Colonic mucosa (tissue), 4 donors: ENCODE measurements at regions not wholly inside any gene's neighbourhood (a gene's known extent, or its start where the extent isn't known, plus 50 kb on each side); places are given as distances from the start of the nearest gene placed in this dataset.

Source experiments
- DNase-seq: peaks from one replicate; pipeline ENCODE4 v3.0.0-alpha.2; 2020
- H3K27ac ChIP-seq: fragments of 200-600 bp; one replicate; pipeline ENCODE4 v1.8.0; 2021
- H3K27me3 ChIP-seq: fragments of 200-600 bp; one replicate; pipeline ENCODE4 v1.8.0; 2021
- H3K36me3 ChIP-seq: fragments of 200-600 bp; one replicate; pipeline ENCODE4 v1.8.0; 2021
- H3K4me1 ChIP-seq: fragments of 200-600 bp; one replicate; pipeline ENCODE4 v1.8.0; 2021; ENCODE audit warnings: mild to moderate bottlenecking
- H3K4me3 ChIP-seq: fragments of 200-600 bp; one replicate; pipeline ENCODE4 v1.8.0; 2021
- H3K9ac ChIP-seq, 2 donors: one replicate each; pipeline ENCODE4 v1.7.0; 2013; ENCODE audit warnings: control low read depth in 2 of 2, low read depth in 2 of 2, low read length in 2 of 2
- H3K9me3 ChIP-seq: fragments of 200-600 bp; one replicate; pipeline ENCODE4 v1.8.0; 2021
- intact Hi-C: fragments of 100-400 bp; cut with DNase I; formaldehyde crosslinking; loops from one replicate; pipeline ENCODE4 v1.14.1; 2022
- TF ChIP-seq, protein P1 (sequence below): fragments of 200-600 bp; IDR thresholded peaks from one replicate; pipeline ENCODE4 v1.8.0; 2022; ENCODE audit warnings: antibody characterized with exemption, mild to moderate bottlenecking
- donor health status: healthy.
- donor health status: DM: no; HTN: no; CAD: no.
- donor health status: DM: no; HTN: no; CAD: no.

DNA sequence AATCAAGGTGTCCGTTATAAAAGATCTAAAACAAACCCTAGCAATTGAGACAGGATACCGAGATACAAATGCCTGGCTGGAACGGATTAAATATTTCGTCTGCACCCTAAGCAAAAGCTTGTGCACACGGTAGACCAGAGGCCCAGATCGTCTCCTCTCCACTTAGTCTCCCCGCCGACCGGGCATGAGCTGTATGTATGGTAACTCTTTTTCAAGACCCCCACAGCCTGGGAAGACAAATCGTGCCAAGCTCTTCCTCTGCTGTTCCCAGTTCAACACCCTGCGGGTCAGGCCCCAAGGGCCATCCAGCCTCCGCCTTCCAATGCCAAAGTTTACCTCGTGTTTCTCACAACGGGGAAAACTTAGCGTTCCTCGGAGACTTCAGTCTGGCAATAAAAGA lies 285.7 kb upstream of the GALNT17 start:
- intact Hi-C loops, result no loop called here
- Histone ChIP-seq H3K4me3 (no peak overlapping the region), H3K9me3 (no peaks in the 10 kb centered on the region), H3K4me1 (no peaks in the 10 kb centered on the region), H3K36me3 (no peaks in the 10 kb centered on the region), H3K9ac (no peak overlapping the region), H3K27ac (no peak overlapping the region), H3K27me3 (no peaks in the 10 kb centered on the region)
- TF ChIP-seq, protein P1, sequence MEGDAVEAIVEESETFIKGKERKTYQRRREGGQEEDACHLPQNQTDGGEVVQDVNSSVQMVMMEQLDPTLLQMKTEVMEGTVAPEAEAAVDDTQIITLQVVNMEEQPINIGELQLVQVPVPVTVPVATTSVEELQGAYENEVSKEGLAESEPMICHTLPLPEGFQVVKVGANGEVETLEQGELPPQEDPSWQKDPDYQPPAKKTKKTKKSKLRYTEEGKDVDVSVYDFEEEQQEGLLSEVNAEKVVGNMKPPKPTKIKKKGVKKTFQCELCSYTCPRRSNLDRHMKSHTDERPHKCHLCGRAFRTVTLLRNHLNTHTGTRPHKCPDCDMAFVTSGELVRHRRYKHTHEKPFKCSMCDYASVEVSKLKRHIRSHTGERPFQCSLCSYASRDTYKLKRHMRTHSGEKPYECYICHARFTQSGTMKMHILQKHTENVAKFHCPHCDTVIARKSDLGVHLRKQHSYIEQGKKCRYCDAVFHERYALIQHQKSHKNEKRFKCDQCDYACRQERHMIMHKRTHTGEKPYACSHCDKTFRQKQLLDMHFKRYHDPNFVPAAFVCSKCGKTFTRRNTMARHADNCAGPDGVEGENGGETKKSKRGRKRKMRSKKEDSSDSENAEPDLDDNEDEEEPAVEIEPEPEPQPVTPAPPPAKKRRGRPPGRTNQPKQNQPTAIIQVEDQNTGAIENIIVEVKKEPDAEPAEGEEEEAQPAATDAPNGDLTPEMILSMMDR, result no peak
- DNase-seq, result no peak

GRCh38 chr7:70849580-70850235 lies 282.2 kb upstream of the GALNT17 start:
- intact Hi-C loops, result no loop called here
- no peak overlapping the region for H3K4me3 ChIP-seq
- no peak overlapping the region for H3K27ac ChIP-seq
- TF ChIP-seq, protein P1, result no peak
- H3K27me3 ChIP-seq, result no peaks in the 10 kb centered on the region
- H3K9ac ChIP-seq, result no peak overlapping the region
- no peaks in the 10 kb centered on the region for H3K4me1 ChIP-seq
- no peak for DNase-seq
- no peaks in the 10 kb centered on the region for H3K9me3 ChIP-seq
- no peaks in the 10 kb centered on the region for H3K36me3 ChIP-seq

- DNase-seq, result no peak
- Histone ChIP-seq H3K4me1 (no peaks in the 10 kb centered on the region), H3K36me3 (no peaks in the 10 kb centered on the region), H3K27ac (no peak overlapping the region), H3K9me3 (no peaks in the 10 kb centered on the region), H3K9ac (no peak overlapping the region), H3K27me3 (no peaks in the 10 kb centered on the region), H3K4me3 (no peak overlapping the region)
- intact Hi-C loops, result no loop called here
- TF ChIP-seq, protein P1, result no peak
Measured at GRCh38 chr7:70855373-70855772, 276.6 kb upstream of the GALNT17 start.

- intact Hi-C loops, result loop anchor here (2.0 kb wide), 1 partner anchor 878 kb away; no protein-coding TSS in a partner anchor
- peak; percentile 71 for DNase-seq
- H3K4me3 ChIP-seq, result no peak overlapping the region
- H3K9me3 ChIP-seq, result no peaks in the 10 kb centered on the region
- TF ChIP-seq, protein P1, result peak; percentile 90
- H3K4me1 ChIP-seq, result no peaks in the 10 kb centered on the region
- no peaks in the 10 kb centered on the region for H3K27me3 ChIP-seq
- H3K9ac ChIP-seq, result no peak overlapping the region
- no peaks in the 10 kb centered on the region for H3K36me3 ChIP-seq
- H3K27ac ChIP-seq, result no peak overlapping the region
Measured at GRCh38 chr7:70856901-70857630, 274.9 kb upstream of the GALNT17 start.

- Histone ChIP-seq H3K9ac (no peak overlapping the region), H3K27me3 (no peaks in the 10 kb centered on the region), H3K27ac (no peak overlapping the region), H3K4me3 (no peak overlapping the region), H3K9me3 (no peaks in the 10 kb centered on the region), H3K4me1 (no peaks in the 10 kb centered on the region), H3K36me3 (no peaks in the 10 kb centered on the region)
- TF ChIP-seq, protein P1, result no peak
- intact Hi-C loops, result loop anchor here (2.0 kb wide), 1 partner anchor 877 kb away; no protein-coding TSS in a partner anchor
- no peak for DNase-seq
Measured at GRCh38 chr7:70857793-70858545, 274.0 kb upstream of the GALNT17 start.
